ENCODE measurements at regions not wholly inside any gene's neighbourhood (a gene's known extent, or its start where the extent isn't known, plus 50 kb on each side); places are given as distances from the start of the nearest gene placed in this dataset.

- no peak for TF ChIP-seq CTCF (IDR thresholded peaks at IDR 0.05; ENCODE audit: low read depth, low read length)
- Histone ChIP-seq H3K36me3 (no peaks in the 10 kb centered on the region), H3K9me3 (no peaks in the 10 kb centered on the region), H3K4me1 (no peaks in the 10 kb centered on the region; the same call in 1 of the 2 replicates), H3K4me3 (ENCODE audit: low read depth, low read length) (no peak overlapping the region), H3K27me3 (no peaks in the 10 kb centered on the region)
- no peak for DNase-seq
Measured at GRCh38 chr6:155962276-155962675, 506.6 kb upstream of the NOX3 start.

GRCh38 chr6:155959898-155960495 lies 504.4 kb upstream of the NOX3 start:
- TF ChIP-seq CTCF (IDR thresholded peaks at IDR 0.05; ENCODE audit: low read depth, low read length), result no peak
- Histone ChIP-seq H3K4me3 (ENCODE audit: low read depth, low read length) (no peak overlapping the region), H3K27me3 (no peaks in the 10 kb centered on the region), H3K4me1 (no peaks in the 10 kb centered on the region; the same call in 1 of the 2 replicates), H3K9me3 (no peaks in the 10 kb centered on the region; the same call in 1 of the 2 replicates), H3K36me3 (no peaks in the 10 kb centered on the region)
- no peak for DNase-seq

DNA sequence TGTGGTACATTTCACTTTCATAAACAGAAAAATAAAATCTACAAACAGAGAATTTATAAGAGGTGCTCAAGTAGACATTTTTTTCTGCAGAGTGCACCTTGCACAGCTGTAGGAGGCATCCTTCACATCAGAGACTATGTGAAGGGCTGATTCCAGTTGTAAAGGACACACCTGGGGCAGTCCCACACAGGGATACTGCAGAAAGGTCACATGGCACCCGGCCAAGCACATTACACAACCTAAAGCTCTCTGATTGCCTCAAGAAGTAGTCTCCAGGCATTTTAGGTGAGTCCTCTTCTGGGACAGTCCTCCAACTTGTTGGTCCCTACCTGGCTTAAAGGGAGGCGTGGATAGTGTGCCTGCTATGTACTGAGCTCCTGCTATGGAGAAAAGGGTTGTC lies 502.9 kb upstream of the NOX3 start:
- no peak for DNase-seq
- no peak for TF ChIP-seq CTCF (IDR thresholded peaks at IDR 0.05; ENCODE audit: low read depth, low read length)
- no peak overlapping the region for H3K4me3 ChIP-seq (ENCODE audit: low read depth, low read length)
- peaks cover 6% of the 10 kb centered on the region; the same call in 1 of the 2 replicates for H3K4me1 ChIP-seq
- H3K27me3 ChIP-seq, result no peaks in the 10 kb centered on the region
- no peaks in the 10 kb centered on the region; the same call in 1 of the 2 replicates for H3K9me3 ChIP-seq
- H3K36me3 ChIP-seq, result no peaks in the 10 kb centered on the region

DNA sequence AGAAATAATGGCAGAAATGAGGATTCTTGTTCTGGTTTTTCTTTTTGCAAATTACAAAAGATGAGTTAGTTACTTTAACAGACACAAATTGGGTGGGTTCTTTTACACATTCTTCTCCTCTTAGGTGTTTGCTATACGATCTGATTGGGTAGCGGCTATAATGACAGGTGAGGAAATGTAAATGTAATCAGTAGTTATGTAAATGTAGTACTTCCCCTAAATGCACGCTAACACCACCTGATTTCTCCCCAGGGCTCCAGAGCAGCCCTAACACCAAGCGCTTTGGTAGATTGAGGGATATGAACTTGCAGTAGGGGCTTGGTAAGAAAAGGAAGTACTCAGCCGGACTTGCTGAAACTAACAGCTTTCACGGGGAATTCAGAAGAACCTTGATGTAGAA lies 499.4 kb upstream of the NOX3 start:
- Histone ChIP-seq H3K4me3 (ENCODE audit: low read depth, low read length) (no peak overlapping the region), H3K4me1 (peaks cover 6% of the 10 kb centered on the region; the same call in 1 of the 2 replicates), H3K36me3 (no peaks in the 10 kb centered on the region), H3K9me3 (no peaks in the 10 kb centered on the region; the same call in 1 of the 2 replicates), H3K27me3 (no peaks in the 10 kb centered on the region)
- no peak for DNase-seq
- TF ChIP-seq CTCF (IDR thresholded peaks at IDR 0.05; ENCODE audit: low read depth, low read length), result no peak

GRCh38 chr6:155954149-155954548 lies 498.5 kb upstream of the NOX3 start:
- H3K36me3 ChIP-seq, result no peaks in the 10 kb centered on the region
- no peaks in the 10 kb centered on the region for H3K27me3 ChIP-seq
- DNase-seq, result no peak
- no peak for TF ChIP-seq CTCF (IDR thresholded peaks at IDR 0.05; ENCODE audit: low read depth, low read length)
- H3K4me1 ChIP-seq, result peaks cover 6% of the 10 kb centered on the region; the same call in 1 of the 2 replicates
- H3K9me3 ChIP-seq, result no peaks in the 10 kb centered on the region; the same call in 1 of the 2 replicates
- no peak overlapping the region for H3K4me3 ChIP-seq (ENCODE audit: low read depth, low read length)

DNA sequence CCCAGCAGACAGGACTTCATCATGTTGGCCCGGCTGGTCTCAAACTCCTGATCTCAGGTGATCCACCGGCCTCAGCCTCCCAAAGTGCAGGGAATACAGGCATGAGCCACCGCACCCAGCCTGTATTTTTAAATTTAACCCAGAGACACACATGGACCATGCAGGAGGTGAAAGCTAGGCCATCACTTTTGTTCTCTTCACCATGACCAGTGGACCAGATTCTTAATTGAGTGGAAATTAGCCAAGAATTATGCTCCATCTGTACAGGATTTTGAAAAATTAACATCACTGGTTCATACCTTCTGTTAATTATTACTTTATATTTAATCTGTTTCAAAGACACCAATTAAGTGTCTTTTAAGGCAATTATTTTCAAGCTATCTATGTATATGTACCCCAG lies 493.6 kb upstream of the NOX3 start:
- TF ChIP-seq CTCF (IDR thresholded peaks at IDR 0.05; ENCODE audit: low read depth, low read length), result no peak
- no peaks in the 10 kb centered on the region for H3K9me3 ChIP-seq
- DNase-seq, result no peak

More for the DNA sequence above, 493.6 kb upstream of the NOX3 start:
- Histone ChIP-seq H3K36me3 (no peaks in the 10 kb centered on the region), H3K4me1 (peaks cover 3% of the 10 kb centered on the region; the same call in 1 of the 2 replicates), H3K27me3 (no peaks in the 10 kb centered on the region), H3K4me3 (ENCODE audit: low read depth, low read length) (no peak overlapping the region)

All from BE2C (cell line).